GM19372 (cell line): ENCODE measurements at regions not wholly inside any gene's neighbourhood (a gene's known extent, or its start where the extent isn't known, plus 50 kb on each side); places are given as distances from the start of the nearest gene placed in this dataset.
A peak's percentile ranks its signal among the peaks of the same experiment; 100 is the strongest.

Experiments used
- ATAC-seq: cut with Tn5 transposase; IDR thresholded peaks from one replicate; pipeline ENCODE4 v1.9.1; 2021; ENCODE audit warnings: mild to moderate bottlenecking, low read depth, moderate library complexity; ENCODE audit not compliant: unreplicated experiment

DNA sequence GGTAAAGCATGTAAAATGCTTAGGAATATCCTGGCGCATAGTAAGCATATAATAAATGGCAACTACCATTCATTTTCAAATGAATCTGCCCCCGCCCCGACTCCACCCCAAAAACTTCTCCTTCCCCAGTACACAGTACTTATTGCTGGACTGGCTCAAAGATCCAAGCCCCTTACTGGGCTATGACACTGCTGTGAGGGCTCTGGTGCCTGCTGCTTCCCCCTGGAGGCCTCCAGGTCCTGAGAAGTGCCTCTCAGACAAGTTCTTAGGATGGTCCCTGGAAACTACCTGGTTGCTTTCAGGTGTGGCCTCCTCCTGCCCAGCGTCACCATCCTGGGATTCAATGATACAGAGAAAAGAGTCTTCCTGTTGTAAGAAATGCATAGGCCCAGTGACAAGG, 190.6 kb upstream of the NTM start:
- no peak for ATAC-seq

- no peak for ATAC-seq
Observed at GRCh38 chr11:131185915-131186314, 184.5 kb upstream of the NTM start.

DNA sequence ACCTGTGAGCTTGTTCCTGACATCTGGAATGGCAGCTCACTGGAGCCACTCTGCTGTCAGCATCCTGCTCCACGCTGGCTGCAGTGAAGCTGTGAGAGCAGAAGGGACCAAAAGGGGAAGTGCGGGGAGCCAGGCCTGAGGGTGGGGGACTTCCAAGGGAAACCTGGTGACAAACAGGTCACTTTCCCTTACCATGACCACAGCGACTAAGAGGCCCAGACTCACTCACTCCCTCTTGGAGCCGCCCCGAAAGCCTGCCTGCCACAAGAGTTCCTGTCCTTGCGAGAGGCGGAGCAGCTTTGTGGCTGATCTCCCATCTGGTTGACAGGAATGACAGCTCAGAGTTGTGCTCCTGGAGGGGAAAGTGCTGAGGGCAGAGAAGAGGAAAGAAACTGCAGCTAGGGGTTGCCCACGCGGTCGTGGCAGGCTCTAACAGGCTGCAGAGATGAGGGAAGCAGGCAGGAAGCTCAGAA, 183.8 kb upstream of the NTM start:
- peak; percentile 92 for ATAC-seq

DNA sequence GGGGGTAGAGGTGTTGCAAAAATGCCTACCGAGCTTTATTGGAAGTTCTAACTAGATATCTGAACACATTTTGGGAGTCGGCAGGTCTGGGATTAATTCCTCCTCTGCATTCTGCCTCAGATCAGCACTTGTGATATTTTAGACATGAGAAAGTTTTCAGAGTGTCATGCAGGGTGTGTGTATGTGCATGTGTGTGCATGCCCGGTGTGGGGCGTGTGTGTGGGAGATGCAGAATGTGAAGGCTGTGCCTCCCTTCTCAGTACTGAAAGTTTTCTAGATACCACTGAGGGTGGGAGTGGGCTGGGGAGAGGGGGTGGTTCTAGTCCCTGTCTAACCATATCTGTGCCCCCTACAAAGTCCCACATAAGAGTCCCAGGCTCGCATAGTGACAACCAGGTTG, 180.0 kb upstream of the NTM start:
- ATAC-seq, result no peak

DNA sequence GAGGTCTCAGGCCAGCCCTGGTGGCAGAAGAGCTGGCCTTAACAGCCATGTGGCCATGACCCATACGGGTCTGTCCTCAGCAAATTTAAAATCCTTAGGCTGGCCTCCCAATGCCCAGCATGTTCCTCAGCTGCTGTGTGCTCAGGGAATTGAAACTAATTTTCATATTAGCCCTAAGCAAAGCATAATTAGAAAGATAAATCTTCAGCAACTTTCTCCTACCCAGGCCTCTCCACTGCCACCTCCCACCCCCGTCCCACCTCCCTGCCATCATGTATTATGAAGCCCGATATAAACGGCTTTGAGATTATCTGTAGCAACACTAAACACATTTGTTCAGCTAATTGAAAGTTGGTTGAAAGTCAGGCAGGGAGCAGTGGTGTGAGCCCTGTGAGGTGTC, 178.8 kb upstream of the NTM start:
- ATAC-seq, result no peak

- ATAC-seq, result no peak
Observed at GRCh38 chr11:131192628-131193027, 177.8 kb upstream of the NTM start.

DNA sequence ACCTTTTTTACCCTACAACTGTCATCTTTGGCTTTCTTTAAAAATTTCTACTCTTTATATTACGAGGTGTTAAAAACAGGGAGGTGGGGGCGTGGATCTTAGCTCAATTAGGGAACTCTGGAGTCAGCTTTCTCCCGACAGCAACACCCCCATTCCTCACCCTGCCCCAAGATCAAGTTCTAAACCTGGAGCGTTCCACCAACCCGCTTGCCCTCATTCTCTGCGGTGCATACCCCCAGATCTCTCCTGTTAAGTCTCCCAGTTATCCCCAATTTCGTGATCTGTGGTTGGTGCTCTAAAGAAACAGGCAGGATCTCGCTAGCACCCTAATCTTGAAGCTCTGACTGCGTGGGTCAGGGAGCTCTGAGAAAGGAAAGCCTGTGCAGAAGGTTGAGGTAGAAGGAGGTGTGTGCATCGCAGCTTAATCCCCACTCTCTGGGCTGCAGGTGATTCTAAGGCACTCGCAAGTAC, 177.3 kb upstream of the NTM start:
- no peak for ATAC-seq

- ATAC-seq, result no peak
Observed at GRCh38 chr11:131194726-131195125, 175.7 kb upstream of the NTM start.

DNA sequence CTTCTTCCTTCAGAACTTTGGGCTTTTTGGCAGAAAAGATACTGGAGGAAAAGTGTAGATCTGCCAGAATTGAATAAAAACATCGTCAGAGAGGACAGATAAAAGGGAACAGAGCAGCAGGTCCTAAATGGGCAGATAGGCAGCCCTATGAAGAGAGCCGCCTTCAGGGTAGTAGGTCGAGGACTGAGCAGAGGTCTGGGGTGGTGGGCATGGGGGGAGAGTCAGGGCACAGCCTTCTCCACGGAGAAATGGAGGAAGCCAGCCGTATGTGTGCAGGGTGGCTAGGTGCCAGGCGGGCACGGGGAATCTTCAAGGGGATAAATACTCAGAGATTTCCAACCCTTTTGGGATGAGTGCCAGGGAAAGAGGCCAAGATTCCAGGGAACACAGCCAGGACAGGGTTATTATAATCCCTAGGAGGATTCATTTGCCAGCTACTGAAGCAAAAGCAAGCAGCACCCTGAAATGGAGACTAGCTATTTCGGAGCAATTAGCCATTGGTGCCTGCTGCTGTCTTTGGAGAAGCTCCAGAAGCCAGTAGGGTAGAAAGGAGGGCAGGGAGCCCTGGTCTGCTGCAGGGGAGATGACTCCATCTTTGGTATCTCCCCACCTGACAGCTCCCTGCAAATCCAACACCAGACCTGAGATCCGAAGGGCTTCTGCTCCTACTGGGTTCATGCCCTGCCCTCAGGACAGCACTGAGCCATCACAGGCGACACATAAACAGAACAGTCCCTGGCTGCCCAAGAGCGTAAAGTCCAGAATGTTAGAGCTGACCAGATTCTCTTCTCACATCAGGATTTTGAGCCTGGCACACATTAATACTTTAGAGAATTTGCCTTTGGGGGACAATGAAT, 174.5 kb upstream of the NTM start:
- no peak for ATAC-seq

DNA sequence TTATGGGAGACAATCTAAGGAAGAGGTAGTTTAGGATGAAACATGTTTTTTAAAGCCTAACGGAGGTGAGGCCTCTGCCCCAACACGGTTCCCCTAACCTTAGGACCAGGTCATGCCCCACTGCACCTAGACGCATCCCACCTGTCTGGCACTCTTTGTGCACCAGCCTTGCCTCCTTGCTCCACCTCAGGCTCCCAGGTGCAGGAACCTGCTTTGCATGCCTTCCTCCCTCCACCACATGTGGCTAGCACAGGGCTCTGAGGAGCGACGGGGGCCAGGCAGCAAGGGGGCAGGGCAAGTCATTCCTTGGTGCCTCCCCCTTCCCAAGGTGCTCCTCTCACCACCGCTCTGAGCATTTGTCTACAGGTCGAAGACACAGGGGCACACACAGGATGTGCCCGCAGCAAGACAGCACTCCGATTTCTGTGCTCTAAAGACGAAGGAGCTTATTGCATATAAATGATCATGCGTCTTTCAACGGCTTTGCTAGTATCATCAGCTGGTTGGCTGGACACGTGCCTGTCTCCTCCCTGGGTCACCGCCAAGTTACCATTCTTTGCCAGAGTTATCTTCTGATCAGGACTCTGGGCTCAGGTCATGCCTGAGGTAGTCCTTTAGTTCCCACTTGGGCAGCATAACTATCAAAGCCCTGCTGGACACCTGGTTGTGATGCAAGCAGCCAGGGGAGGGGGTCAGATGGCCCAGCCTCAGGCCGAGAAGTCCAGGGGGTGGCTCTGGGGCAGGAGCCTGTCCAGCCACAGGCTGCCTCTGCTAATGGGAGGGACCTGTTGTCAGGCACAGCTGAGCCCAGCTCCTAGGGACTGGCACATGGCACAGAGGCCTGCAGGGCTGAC, 172.0 kb upstream of the NTM start:
- no peak for ATAC-seq

DNA sequence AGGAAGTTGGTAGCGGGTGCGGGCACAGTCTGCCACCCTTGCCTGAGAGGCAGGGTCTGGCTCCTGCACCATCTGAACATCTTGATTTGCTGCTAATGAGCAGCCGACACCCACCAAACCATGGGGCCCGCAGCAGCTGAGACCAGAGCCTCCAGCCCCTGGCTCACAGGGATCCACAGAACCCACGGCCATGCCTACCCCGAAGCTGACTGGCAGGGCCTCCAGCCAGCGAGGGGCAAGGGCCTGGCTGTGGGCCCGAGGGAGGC, 171.5 kb upstream of the NTM start:
- ATAC-seq, result no peak

GRCh38 chr11:131201674-131202073, 168.7 kb upstream of the NTM start:
- ATAC-seq, result no peak

DNA sequence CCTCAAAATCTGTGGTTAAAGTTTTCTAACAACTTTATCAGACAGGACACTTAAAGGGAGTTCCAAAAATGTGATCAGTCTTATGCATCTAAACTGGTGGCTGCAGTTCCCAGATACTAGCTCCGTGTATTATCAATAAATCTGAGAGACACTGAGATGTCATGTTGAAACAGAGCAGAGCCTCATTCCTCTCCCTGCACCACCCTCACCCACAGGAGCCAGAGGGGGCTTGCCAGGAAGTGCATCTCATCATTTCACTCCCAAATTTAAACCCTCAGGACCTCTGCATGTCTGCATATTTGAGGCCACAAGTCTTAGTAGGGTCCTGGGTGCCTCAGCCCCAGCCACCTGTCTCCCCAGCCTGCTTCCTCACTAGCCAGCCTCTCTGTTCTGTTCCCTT, 167.4 kb upstream of the NTM start:
- ATAC-seq, result no peak

GRCh38 chr11:131204282-131204681, 166.1 kb upstream of the NTM start:
- ATAC-seq, result no peak

DNA sequence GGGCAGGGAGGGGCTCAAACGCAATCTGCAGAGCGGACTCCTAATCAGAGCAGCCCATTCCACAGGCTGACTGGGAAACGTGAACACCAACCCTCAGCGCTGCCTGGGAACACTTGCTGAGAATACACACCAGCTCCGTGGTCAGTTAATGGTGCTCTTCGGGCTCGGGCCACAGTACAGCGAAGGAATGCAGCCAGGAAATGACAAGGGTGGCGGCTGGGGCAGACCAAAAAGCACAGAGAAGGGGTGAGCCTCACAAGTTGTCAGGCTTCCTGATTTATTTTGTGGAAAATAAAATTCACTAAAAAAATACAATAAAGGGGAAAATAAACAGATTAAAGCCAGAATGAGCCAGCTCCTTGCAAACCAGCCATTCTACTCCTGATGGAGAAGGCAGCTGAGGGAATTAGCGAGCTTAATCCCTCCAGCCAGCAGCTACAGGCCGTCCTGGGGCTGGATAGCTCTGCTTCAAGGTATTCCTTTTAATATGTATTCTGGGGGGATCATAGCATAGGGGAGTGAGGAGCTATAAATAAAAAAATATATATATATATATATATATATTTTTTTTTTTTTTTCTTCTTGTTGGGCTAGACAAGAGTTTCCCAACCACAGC, 165.5 kb upstream of the NTM start:
- ATAC-seq, result no peak

DNA sequence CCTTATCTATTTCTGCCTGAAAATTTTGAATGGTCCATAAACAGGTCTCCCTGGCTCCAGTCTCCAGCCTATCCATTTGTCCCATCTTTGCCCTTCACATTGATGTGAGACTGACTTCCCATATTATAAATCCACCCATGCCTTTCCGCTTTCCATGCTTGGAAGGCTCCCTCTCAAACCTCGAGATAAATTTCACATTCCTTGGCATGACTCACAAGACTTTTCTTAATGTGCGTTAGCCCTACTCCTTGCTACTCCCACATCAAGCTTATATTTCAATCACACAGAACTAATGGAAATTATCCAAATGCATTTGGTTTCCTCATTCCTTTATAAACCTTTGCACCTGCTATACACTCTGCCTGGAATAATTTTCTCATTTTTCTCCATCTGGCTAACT, 163.7 kb upstream of the NTM start:
- ATAC-seq, result no peak

DNA sequence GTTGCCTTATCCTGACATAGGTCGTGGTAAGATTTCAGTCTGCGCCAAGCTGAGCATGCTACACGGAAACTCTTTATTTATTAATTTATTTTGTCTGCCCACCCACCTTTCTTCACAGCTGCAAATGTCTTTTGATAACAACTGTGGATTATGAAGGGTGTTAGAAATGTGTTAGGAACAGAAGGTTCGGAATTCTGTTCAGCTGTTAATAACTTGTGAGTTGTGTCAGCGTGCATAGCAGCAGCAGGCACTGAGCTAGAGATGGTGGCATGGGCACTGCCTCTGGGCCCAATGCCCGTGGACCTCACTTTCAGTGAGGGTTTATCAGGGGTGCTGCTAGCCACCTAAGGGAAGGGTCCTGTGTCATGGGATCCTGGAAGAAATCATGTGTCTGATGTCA, 162.5 kb upstream of the NTM start:
- no peak for ATAC-seq

DNA sequence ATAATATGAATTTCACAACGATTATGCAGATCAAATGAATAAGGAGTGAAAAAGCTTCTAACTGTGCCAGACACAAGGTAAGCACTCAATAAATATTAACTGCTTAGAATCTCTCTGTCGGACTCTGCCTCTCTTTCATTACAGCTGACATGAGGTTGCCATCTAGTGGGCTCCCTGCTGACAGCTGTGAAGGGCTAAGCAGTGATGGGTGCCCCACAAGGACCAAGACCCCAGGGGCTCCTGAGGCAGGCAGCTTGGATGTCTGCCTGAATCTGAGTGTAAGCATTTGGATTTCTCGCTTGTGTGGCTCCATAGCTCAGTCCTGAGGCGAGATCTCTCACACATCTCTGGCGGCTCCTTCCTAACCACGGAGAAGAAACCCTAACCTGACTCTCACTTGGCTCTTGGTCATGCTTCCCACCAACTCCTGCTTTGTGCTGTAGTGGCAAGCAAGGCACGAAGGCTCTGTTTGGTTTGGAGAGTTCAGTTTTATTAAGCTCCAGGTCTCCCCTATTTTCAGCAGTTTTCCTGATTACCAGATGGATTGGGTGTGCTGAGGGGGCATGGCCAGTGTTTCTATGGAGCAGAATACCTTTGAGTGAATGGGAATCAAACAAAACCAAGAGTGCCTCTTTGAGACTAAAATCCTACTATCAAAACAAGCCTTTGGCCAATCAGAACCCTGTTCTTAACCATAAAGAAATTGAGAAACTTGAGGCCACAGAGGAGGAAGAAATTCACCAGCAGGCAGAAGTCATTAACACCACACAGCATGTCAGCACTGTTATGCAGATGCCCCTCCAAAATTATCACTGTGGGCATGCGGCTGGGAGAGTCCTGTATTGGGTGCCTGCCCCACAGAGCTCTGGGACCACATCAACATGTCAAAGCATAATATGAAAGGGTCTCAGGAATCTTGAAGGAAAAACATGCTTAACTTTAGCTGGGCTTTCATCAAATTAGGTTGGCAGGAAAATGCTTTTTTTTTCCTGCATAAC, 152.8 kb upstream of the NTM start:
- no peak for ATAC-seq

DNA sequence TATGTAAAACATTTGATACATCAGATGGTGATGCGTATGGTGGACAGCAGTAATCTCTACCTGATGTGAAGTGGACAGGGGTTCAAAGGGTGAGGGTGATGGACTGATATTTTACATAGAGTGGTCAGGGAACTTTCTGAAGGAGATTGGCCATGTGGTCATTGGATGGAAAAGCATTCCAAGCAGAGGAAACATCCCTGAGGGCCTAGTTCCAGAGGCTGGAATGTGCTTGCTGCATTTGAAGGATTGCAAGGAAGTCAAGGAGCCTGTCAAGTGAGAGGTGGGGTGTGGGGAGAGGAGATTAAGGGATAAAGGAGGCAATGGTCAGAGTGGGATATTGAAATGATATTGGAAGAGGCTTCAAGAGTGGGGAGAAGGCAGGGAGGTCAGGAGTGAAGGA, 151.9 kb upstream of the NTM start:
- no peak for ATAC-seq

DNA sequence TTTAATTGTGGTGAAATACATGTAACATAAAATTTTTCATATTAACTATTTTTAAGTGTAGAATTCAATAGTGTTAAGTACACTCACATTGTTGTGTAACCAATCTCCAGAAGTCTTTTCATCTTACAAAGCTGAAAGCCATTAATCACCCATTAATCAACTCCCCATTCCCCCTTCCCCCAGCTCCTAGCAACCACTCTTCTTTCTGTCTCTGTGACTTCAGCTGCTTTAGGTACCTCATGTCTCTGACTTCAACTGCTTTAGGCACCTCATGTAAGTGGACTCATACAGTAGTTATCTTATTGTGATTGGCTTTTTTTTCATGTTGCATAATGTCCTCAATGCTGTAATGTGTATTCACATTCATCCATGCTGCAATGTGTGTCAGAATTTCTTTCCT, 150.8 kb upstream of the NTM start:
- no peak for ATAC-seq
